Kasumi-1 (cell line): ENCODE measurements at regions not wholly inside any gene's neighbourhood (a gene's known extent, or its start where the extent isn't known, plus 50 kb on each side); places are given as distances from the start of the nearest gene placed in this dataset.
A peak's percentile ranks its signal among the peaks of the same experiment; 100 is the strongest.

Experiments
- DNase-seq, 2 experiments: peaks; one replicate each; lab custom pipeline; 2025; lab: John Stamatoyannopoulos, UW

- DNase-seq = no peak
Observed at GRCh38 chr11:35046681-35047080, 92.3 kb upstream of the CD44 start.

GRCh38 chr11:35047179-35047578, 91.8 kb upstream of the CD44 start:
- peak; percentile 86 to 91 for DNase-seq

GRCh38 chr11:35047769-35048168, 91.2 kb upstream of the CD44 start:
- DNase-seq = no peak

- DNase-seq = peak; percentile 10 to 25
Observed at GRCh38 chr11:35048346-35048745, 90.6 kb upstream of the CD44 start.

GRCh38 chr11:35049859-35050531, 89.0 kb upstream of the CD44 start:
- peak; percentile 46 to 64 for DNase-seq

- DNase-seq = peak; percentile 97
Observed at GRCh38 chr11:35050541-35050995, 88.4 kb upstream of the CD44 start.

GRCh38 chr11:35056391-35057093, 82.4 kb upstream of the CD44 start:
- no peak for DNase-seq

- no peak for DNase-seq
Observed at GRCh38 chr11:35057926-35058668, 80.9 kb upstream of the CD44 start.

GRCh38 chr11:35058669-35059434, 80.1 kb upstream of the CD44 start:
- peak; percentile 28 to 53 for DNase-seq

GRCh38 chr11:35061516-35062440, 77.2 kb upstream of the CD44 start:
- DNase-seq = no peak

GRCh38 chr11:35063488-35063931, 75.5 kb upstream of the CD44 start:
- DNase-seq = no peak

GRCh38 chr11:35064114-35064800, 74.7 kb upstream of the CD44 start:
- DNase-seq = no peak

- no peak for DNase-seq
Observed at GRCh38 chr11:35065566-35065965, 73.4 kb upstream of the CD44 start.

GRCh38 chr11:35066030-35066429, 72.9 kb upstream of the CD44 start:
- peak in 1 of 2 experiments; percentile 22 for DNase-seq

GRCh38 chr11:35066783-35067423, 72.1 kb upstream of the CD44 start:
- DNase-seq = peak; percentile 56 to 66

GRCh38 chr11:35071722-35072121, 67.2 kb upstream of the CD44 start:
- no peak for DNase-seq

GRCh38 chr11:35073691-35074419, 65.1 kb upstream of the CD44 start:
- DNase-seq = peak in 1 of 2 experiments; percentile 6

- DNase-seq = no peak
Observed at GRCh38 chr11:35076201-35077100, 62.5 kb upstream of the CD44 start.
